ENCODE measurements at regions not wholly inside any gene's neighbourhood (a gene's known extent, or its start where the extent isn't known, plus 50 kb on each side); places are given as distances from the start of the nearest gene placed in this dataset.

GRCh38 chr20:48302844-48303542 is 517.7 kb upstream of the SULF2 start:
- TF ChIP-seq, protein P1, sequence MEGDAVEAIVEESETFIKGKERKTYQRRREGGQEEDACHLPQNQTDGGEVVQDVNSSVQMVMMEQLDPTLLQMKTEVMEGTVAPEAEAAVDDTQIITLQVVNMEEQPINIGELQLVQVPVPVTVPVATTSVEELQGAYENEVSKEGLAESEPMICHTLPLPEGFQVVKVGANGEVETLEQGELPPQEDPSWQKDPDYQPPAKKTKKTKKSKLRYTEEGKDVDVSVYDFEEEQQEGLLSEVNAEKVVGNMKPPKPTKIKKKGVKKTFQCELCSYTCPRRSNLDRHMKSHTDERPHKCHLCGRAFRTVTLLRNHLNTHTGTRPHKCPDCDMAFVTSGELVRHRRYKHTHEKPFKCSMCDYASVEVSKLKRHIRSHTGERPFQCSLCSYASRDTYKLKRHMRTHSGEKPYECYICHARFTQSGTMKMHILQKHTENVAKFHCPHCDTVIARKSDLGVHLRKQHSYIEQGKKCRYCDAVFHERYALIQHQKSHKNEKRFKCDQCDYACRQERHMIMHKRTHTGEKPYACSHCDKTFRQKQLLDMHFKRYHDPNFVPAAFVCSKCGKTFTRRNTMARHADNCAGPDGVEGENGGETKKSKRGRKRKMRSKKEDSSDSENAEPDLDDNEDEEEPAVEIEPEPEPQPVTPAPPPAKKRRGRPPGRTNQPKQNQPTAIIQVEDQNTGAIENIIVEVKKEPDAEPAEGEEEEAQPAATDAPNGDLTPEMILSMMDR (IDR thresholded peaks at IDR 0.05; ENCODE audit: borderline replicate concordance, extremely low read depth, insufficient read depth), result no peak
- no peaks in the 10 kb centered on the region for H3K4me1 ChIP-seq (ENCODE audit: control insufficient read depth in 2 of 3, insufficient read depth in 2 of 3, low read depth in 1 of 3, low read length in 3 of 3)
- DNase-seq (no peak), FAIRE-seq (no peak)
- H3K27me3 ChIP-seq (ENCODE audit: control insufficient read depth, insufficient read depth, low read length), result no peaks in the 10 kb centered on the region
- intact Hi-C loops (cut with DNase I), result no loop called here
- no peak overlapping the region for H3K4me3 ChIP-seq (ENCODE audit: low read length in 3 of 3)
- H3K36me3 ChIP-seq (ENCODE audit: control insufficient read depth in 2 of 3, insufficient read depth in 3 of 3, low read length in 3 of 3), result no peaks in the 10 kb centered on the region
- H3K27ac ChIP-seq (ENCODE audit: low read depth in 2 of 2, low read length in 2 of 2), result no peak overlapping the region
- H3K9ac ChIP-seq (ENCODE audit: low read length in 3 of 3), result no peak overlapping the region
- no peaks in the 10 kb centered on the region for H3K9me3 ChIP-seq (ENCODE audit: control insufficient read depth in 2 of 3, insufficient read depth in 1 of 3, low read length in 3 of 3)

GRCh38 chr20:48302149-48302548 is 516.9 kb upstream of the SULF2 start:
- intact Hi-C loops (cut with DNase I), result no loop called here

GRCh38 chr20:48301189-48301588 is 515.9 kb upstream of the SULF2 start:
- Histone ChIP-seq H3K9me3 (ENCODE audit: control insufficient read depth in 2 of 3, insufficient read depth in 1 of 3, low read length in 3 of 3) (no peaks in the 10 kb centered on the region), H3K36me3 (ENCODE audit: control insufficient read depth in 2 of 3, insufficient read depth in 3 of 3, low read length in 3 of 3) (no peaks in the 10 kb centered on the region), H3K27ac (ENCODE audit: low read depth in 2 of 2, low read length in 2 of 2) (no peak overlapping the region), H3K4me3 (ENCODE audit: low read length in 3 of 3) (no peak overlapping the region), H3K4me1 (ENCODE audit: control insufficient read depth in 2 of 3, insufficient read depth in 2 of 3, low read depth in 1 of 3, low read length in 3 of 3) (peaks cover 0 to under 1% (median 0%) of the 10 kb centered on the region in 3 donors), H3K9ac (ENCODE audit: low read length in 3 of 3) (no peak overlapping the region), H3K27me3 (ENCODE audit: control insufficient read depth, insufficient read depth, low read length) (no peaks in the 10 kb centered on the region)
- no peak for DNase-seq
- intact Hi-C loops (cut with DNase I), result no loop called here
- TF ChIP-seq, protein P1 (IDR thresholded peaks at IDR 0.05; ENCODE audit: borderline replicate concordance, extremely low read depth, insufficient read depth), result no peak
- FAIRE-seq, result no peak

More at GRCh38 chr20:48302149-48302548, 516.9 kb upstream of the SULF2 start:
- H3K4me3 ChIP-seq (ENCODE audit: low read length in 3 of 3), result no peak overlapping the region
- no peak overlapping the region for H3K9ac ChIP-seq (ENCODE audit: low read length in 3 of 3)
- H3K4me1 ChIP-seq (ENCODE audit: control insufficient read depth in 2 of 3, insufficient read depth in 2 of 3, low read depth in 1 of 3, low read length in 3 of 3), result no peaks in the 10 kb centered on the region
- TF ChIP-seq, protein P1 (IDR thresholded peaks at IDR 0.05; ENCODE audit: borderline replicate concordance, extremely low read depth, insufficient read depth), result no peak
- H3K36me3 ChIP-seq (ENCODE audit: control insufficient read depth in 2 of 3, insufficient read depth in 3 of 3, low read length in 3 of 3), result no peaks in the 10 kb centered on the region
- DNase-seq (no peak), FAIRE-seq (no peak)
- H3K9me3 ChIP-seq (ENCODE audit: control insufficient read depth in 2 of 3, insufficient read depth in 1 of 3, low read length in 3 of 3), result no peaks in the 10 kb centered on the region
- no peaks in the 10 kb centered on the region for H3K27me3 ChIP-seq (ENCODE audit: control insufficient read depth, insufficient read depth, low read length)
- H3K27ac ChIP-seq (ENCODE audit: low read depth in 2 of 2, low read length in 2 of 2), result no peak overlapping the region
